Stimulated activated CD8-positive, alpha-beta memory T cell treated with anti-CD3 and anti-CD28 coated beads, Interleukin-7, amount 100 ng/mL, for 4 hours (primary cell): ENCODE measurements at regions not wholly inside any gene's neighbourhood (a gene's known extent, or its start where the extent isn't known, plus 50 kb on each side); places are given as distances from the start of the nearest gene placed in this dataset.

ENCODE experiments used
- DNase-seq, 2 donors: peaks; one replicate each; pipeline ENCODE4 v3.0.0-alpha.2; 2020; ENCODE audit warnings: low read depth in 2 of 2

DNA sequence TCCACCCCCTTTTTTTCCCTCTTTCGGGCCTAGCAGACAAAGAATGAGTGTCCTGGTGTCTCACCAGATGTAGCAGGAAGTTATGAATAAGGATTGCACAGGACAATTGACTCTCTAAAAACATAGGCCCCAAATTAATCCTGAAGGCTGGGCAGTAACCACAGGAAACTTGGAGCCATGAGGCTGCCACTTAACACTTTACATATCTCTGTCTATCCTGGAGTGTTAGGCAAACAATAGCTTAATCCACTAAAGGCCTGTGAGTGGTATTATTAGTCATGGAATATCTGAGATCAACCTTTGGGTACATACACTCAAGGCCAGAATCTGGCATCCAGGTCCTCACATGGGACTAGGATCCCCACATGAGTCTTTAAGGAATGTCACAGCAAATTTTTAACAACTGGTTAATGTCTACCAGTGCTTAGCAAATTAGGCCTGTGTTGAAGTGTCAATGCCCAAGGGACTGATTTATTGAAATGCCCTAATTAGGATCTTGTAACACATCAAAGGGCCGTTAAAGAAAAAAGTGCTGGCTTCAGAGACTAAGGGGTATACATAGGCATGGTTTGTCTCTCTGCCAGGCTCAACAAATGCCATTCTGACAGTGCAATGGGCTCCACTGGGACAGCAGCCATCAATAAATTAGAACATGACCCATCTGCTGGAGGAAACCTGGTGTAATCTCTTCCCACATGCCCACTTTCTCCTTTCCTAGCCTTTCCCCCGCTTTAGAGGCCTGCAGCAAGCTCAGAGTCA lies 196.7 kb upstream of the TBX20 start:
- DNase-seq, result no peak

DNA sequence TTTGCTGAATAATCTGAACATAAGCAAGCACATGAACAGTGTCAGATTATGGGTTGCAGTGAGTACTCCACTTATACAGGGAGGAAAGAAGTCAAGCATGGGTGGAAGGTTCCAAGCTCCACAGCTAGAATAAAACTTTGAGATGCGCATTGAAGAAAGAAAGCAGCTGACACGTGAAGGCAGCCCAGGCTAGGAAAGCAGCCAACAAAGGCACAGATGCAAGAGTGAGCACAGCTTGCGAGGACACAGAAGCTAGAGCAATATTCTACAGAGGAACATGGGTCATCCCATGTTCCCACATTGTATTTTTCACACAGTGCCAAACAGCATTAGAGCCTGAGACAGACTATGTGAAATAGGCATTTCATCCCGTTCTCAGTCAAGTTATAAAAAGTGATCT lies 194.6 kb upstream of the TBX20 start:
- DNase-seq, result no peak

DNA sequence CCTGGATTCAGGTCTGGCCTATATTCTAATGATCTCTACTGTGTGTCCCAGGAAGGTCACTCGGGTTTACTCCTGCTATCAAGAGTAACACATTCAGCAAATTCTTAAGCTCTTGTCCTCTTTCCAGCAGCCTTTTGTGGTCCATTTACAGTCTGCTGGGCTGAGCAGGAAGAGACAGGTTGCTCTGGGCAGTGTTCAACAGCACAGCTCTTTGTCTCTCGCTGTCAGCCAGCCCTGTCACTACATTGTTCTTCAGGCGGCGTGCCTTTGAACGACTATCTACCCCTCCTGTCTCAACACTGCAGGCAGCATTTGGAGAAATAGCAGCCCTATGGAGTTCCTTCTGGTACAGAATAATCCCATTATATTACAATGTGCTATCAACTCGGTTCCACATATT lies 192.2 kb upstream of the TBX20 start:
- DNase-seq, result no peak

DNA sequence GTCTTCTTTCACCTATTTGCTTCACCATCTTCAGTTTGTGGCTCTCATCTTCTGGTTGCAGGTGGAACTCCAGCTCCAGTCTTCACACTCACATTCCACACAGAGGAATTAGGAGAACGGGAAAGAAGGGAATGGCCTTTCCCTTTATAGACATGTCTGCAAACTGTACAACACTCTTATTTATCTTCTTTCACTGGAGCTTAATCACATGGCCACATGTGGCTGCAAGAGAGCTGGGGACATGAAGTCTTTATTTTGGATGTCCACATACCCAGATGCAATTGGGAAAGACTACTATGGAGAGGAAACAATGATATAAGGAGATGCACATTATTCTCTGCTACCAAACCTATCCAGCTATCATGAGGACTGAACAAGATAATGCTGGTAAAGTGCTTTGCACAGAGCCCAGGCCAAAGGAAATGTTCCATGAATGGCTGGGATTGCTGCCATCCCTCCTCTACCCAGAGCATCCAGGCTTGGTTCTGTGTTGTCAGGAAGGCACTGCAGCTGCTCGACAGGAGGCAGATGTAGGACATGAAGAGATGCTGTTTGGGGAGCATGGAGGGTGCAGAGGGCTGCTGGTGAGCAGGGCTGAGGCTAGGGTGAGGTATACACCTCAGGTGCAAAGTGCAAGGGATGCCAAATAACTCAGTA lies 183.8 kb upstream of the TBX20 start:
- no peak for DNase-seq

DNA sequence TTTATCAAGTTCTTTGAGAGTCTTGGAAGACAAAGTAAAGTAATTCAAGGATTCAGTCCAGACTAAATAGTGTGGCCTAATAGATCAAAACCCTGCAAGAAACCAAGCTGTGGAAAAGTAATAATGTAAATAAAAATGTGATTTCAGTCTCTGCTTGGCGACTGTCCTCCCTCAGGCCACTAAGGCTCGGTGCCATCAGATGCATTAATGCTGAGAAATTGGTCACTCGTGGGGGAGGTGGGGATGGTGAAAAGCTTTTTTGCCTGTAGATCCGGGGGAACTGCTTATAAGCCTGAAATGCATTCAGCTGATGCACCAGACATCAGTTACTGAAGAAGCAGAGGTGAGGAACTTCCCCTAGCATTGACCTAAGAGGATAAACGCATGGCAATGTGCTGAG lies 182.6 kb upstream of the TBX20 start:
- DNase-seq, result no peak

DNA sequence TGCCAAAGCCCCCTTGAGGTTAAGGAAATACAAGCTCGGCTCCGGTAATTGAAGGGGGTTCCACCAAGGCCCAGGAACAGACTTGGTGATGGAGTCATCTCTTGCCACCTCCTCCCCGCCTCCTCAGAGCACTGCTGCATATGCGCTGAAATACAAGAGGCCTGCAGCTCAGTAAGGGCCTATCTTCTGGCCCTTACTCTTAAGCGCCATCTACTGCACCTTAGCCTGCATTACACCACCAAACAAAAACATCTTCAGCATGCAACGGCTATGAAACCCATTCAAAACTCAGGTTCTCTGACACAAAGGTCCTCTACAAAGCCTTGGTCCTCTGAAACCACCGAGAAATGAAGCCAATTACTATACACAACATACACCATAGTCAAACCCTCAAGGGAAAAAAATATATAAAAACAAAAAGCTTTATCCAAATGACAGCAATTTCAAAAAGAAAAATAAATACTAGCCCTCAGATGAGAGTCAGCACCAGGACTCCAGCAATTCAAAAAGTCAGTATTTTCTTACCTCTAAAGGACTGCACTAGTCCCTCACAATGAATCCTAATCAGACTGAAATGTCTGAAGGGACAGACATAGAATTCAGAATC lies 176.8 kb upstream of the TBX20 start:
- DNase-seq, result no peak

DNA sequence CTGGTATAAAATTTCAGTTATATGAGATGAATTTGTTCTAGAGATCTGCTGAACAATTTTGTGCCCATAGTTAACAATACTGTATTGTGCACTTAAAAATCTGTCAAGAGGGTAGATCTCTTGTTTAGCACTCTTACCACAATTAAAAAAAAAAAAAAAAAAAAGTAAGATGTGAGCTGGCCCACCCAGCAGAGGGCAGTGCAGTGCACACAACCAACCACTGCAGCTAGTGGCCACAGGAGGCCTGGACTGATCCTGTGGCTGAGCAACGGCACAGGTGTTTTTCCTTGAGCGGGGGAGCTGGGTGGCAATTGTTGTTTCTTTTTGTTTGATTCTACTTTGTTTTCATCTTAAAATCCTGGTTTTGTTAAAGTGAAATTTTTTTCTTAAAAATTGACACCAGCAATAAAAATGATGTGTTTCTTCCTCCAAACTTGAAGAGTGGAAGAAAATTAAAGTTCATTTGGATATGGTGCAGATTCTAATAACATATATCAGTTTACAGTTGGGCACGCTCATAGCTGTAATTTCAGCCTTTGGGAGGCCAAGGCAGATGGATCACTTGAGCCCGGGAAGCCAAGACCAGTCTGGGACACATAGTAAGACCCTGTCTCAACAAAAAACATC lies 171.1 kb upstream of the TBX20 start:
- peak in 1 of 2 donors; percentile 21 for DNase-seq

DNA sequence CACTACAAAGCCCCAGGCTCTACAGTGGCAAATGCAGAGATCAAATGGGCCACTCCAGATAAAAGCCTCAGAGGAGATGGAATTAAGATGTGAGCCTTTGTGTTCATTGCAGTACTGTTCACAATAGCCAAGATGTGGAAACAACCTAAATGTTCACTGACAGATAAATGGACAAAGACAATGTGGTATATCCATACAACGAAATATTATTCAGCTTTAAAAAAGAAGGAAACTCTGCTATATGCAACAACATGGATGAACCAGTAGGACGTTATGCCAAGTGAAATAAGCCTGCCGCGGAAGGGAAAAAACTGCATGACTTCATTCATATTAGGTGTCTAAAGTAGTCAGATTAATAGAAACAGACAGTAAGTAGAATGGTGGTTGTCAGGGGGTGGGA lies 170.5 kb upstream of the TBX20 start:
- DNase-seq, result no peak

DNA sequence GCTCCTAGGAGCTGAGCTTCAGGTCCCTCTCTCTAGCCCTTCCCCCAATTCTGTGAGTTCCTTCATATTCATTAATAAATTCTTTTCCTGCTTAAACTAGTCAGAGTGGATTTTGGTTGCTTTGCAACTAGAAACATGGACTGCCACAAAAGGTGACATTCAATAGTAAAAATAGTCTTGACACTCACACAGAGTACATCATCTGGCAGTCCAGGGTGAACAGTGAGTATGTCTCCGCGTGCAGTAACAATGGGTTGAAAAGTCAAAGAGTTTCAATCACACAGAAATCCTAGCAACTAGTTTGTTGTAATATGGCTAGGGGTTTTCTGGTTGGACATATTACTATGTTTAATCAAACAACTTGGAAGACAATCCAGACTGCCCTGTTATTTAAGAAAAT lies 168.8 kb upstream of the TBX20 start:
- no peak for DNase-seq

DNA sequence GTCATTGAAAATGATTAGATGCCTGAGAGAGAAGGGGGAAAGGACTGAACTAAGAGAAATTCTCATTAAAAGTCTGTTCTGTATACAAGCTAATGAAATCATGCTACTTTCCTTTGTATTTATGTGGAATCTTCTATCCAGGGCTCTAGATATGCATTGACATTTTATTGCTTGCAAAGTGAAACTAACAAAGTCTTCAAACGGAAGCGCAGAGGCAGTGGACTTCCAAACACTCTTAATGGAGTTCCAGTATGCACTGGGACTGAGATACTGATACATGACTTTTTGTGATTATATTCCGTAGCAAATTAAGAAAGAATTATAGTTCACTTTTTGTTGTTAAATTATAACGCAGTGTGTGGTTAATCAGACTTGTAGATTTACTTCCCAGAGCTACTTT lies 166.8 kb upstream of the TBX20 start:
- DNase-seq, result no peak

DNA sequence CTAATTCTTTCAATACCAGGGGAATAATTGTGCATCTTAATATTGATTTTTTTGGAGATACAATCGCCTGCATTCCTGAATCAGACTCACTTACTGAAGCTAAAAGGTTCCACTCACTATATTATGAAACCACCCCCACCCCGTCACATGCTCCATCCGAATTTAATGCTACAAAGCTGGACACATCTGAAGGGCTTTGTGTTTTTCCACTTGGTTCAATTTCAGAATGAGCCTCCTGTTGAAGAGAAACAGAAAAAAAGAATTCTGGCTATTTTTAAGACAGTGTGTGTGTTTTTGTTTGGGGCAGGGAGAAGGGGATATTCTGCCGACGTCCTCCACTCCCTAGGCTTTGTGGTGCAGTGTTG lies 165.5 kb upstream of the TBX20 start:
- no peak for DNase-seq

DNA sequence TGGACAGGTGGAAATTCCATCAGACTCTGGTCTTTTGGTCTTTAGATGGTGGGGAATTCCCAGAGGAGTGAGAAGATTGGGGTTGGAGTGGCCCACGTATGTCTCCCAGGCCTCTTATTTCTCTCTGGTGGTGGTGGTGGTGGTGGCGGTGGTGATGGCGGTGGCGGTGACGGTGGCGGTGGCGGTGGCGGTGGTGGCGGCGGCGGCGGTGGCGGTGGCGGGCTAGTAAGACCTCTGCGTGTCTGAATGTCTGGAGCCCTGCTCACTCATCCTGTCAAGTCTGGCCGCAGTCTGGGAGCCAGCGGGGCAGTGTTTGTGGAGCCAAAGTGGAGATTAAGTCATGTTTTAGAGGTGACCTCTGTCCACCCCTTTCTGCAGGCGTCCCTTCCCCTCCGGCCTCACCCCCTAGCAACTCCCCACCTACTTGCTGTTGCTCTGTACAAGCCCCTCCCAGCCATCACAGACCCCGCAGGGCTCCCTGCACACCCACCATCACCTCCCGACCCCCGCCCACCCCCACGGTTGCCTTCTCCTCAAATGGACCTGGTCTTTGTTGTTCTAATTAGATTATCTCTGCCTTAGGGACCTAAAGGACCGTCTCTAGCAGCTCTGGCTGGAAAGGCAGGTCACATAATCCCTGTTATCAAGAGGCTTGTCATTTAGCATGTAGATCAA lies 165.0 kb upstream of the TBX20 start:
- no peak for DNase-seq

DNA sequence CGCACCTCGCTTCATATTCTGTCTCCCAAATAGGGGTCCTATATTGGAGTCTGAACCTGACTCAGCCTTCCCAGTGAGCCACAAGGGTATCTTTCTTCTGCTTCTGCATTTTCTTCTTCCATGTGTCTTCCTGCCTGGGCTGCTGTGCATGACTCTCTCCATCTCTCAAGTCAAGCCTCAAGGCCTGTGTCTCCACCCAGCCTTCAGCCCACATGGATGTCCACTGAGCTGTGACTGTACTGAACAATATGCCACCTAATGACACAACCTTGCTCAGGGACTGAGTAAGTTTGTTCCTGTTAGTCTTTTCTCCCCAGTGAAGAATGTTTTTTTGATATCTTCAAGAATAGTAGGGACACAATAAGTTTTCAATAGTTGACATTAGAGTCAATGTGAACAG lies 162.7 kb upstream of the TBX20 start:
- DNase-seq, result no peak

DNA sequence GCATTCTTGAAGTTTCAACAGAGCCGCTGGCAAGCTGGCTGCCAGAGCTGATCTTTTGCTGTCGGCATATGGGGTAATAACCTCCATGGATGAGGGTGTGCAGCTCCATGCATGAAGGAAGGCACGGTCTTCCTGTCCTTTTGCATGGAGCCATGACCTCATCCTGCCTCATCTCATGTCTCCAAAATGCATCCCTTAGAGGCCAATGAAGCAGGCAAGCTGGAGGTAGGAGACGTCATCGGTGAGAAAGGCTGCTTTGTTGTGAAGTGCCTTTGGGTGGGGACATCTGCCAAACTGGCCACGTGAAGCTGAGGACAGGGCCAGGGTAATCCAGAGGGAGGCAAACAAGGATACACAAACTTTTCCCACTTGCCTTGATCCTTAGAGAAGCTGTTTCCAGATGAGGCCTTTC lies 161.5 kb upstream of the TBX20 start:
- no peak for DNase-seq

DNA sequence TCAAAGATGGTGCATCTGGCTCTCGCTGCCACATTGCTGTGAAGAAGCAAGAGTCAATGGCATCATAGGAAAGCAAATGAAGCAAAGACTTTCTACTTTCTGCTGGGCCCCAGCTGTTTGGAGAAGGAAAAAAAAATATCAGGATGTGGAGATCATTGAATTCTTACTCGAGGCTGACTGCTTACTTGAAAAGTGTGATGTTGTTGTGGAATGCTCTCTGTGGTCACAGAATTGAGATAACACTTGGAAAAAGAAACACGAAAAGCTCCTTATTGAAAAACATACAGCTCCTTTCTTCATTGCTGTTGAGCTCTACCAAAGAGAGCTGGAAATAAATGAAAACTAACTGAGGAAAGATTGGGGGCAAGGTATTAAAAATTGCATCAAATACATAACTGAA lies 157.4 kb upstream of the TBX20 start:
- no peak for DNase-seq

DNA sequence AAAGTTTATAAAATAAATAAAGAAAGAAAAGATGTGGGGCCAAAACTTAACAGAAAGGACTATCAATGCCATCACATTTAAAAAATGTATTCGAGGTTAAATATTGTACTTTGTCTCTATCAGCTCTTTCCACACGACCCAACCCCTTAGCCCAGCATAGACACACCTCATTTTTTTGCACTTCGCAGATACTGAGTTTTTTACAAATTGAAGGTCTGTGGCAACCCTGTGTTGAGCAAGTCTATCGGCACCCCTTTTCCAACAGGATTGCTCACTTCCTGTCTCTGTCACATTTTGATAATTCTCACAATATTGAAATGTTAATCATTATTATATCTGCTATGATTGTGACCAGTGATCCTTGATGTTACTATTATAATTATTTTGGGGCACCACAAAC lies 151.6 kb upstream of the TBX20 start:
- no peak for DNase-seq

DNA sequence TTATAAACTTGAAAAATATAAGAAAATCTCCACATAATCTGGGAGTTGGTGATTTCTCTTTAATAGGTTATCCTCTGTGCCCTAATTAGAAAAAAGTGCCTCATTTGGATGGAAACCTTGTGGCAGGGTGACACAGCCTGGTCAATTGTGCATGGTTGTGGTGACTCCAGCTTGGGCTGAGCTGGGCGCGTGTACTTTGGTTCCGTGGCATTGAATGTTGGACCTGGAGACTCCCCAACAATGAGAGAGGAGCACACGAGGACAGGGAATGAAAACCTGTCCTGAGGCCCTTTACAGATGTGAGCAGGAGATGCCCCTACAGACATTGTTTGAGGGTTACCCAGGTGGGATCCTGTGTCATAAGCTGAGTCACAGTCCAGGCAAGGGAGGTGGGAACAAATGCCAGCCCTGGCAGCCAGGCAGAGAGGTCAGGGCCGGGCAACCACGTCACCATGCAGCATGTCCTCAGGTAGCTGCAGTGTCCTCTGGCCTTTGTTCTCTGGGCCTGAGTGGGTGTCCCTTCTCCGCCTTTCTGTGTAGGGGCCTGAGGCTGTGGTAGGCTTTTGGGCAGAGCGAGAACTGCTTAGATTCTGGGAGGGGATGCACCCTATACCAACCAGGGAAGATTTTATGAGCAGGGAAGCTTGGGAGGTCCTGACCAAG lies 147.4 kb upstream of the TBX20 start:
- no peak for DNase-seq

DNA sequence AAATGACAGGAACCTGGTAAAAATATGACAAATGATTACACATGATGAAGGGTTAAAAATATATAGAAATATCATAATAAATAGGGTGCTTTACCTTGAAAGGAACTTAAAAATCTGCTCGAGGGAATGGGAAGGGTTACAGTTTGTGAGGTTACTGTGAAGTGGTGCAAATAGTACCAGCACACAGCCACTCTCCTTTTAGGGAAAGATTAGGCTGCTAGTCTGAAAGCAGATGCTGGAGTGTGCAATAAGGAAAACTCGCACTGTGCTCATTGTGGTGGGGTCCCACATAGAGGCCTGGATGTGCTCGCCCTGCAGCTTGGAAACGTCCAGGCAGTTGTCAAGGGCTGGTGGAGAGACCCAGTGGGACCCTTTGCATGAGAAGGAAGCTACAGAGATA lies 145.9 kb upstream of the TBX20 start:
- no peak for DNase-seq

DNA sequence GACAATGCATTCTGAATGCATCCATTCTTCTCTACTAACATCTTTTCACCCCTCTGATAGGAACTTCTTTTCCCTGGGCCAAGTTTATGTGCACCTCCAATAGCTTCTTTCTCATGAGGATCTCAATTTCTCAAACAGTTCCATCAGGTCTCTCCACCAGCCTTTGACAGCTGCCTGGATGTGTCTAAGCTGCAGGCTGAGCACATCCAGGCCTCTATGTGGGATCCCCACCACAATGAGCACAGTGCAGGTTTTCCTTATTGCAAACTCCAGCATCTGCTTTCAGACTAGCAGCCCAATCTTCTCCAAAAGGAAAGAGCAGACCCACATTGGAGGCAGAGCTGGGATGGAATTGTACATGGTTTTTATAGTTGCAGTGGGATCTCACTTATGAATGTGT lies 145.3 kb upstream of the TBX20 start:
- DNase-seq, result no peak

DNA sequence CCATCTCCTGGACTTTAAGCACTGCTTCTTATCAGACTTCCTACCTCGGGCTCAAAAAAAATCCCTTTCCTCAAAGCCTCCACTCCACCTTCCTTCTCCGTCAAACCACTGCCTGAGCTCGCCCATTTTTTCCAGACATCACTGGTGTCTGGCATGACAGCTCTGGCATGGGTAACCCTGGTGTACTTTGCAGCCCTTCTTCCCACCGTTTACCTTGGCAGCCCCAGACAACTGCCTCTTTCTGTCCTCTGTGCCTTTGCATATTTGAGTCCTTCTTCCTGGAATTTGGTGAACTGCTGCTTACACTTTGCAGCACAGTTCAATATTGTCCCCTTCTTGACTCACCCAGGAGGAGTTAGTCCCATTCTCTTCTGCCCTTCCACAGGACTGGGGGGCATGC lies 144.6 kb upstream of the TBX20 start:
- DNase-seq, result no peak

DNA sequence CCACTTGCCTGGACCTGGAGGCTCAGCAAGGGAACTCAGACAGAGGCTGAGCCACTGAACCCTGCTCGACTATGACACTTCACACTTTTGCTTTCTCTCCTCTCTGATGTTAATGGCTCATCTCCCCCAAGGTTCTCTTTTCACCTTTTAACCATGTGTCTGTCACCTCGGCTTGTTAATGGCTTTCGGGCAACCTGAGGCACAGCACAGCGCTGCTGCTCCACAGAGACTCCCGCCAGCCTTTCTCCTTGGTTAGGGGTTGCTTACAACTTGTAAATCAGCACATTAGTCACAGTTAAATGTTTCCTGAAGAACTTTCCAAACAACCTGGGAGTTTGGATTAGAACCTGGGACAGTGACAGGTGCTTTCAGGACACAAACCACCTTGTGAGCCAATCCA lies 136.2 kb upstream of the TBX20 start:
- DNase-seq, result no peak

DNA sequence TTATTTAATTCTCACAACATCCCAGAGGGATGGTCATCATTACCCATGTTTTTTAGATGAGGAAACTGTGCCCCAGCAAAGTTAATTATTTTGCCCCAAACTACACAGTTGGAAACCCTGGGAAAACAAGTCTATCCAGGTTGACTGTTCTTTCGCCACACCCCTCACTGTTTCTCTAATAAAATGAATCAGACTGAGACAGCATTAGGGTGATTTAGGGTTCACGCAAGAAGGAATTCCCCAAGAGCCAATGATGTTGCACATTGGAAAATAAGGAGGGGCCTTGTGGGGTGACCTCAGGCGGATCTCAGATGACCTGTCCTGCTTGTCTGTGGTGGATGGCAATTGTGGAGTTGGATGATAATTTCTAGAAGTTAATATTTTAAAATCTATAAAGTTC lies 135.7 kb upstream of the TBX20 start:
- DNase-seq, result no peak
